ENCODE measurements at regions not wholly inside any gene's neighbourhood (a gene's known extent, or its start where the extent isn't known, plus 50 kb on each side); places are given as distances from the start of the nearest gene placed in this dataset.

DNA sequence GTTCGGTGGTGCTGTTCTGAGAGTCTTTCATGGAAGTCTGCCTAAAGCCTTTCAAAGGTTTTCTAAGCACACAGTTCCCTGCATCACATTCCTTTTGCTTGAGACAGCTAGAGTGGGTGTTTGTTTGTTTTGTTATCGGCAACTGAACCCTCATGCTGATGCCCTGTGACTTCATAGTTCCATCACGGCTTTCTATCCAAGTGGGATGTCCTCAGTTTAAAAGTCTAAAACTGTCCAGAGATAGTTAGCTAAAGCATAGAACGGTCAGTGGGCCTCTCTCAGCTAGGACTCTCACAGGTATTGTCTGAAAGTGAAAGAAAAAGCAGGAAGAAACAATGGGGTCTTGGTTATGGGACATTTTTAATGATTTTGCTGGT, 337.3 kb downstream of the OSR1 start:
- no peak for TF ChIP-seq CTCF (IDR thresholded peaks at IDR 0.05; ENCODE audit: insufficient read depth, low read depth, low read length, missing control alignments)
- H3K4me3 ChIP-seq (ENCODE audit: low read depth, low read length): no peak overlapping the region
- no peak for DNase-seq (ENCODE audit: low read depth)

DNA sequence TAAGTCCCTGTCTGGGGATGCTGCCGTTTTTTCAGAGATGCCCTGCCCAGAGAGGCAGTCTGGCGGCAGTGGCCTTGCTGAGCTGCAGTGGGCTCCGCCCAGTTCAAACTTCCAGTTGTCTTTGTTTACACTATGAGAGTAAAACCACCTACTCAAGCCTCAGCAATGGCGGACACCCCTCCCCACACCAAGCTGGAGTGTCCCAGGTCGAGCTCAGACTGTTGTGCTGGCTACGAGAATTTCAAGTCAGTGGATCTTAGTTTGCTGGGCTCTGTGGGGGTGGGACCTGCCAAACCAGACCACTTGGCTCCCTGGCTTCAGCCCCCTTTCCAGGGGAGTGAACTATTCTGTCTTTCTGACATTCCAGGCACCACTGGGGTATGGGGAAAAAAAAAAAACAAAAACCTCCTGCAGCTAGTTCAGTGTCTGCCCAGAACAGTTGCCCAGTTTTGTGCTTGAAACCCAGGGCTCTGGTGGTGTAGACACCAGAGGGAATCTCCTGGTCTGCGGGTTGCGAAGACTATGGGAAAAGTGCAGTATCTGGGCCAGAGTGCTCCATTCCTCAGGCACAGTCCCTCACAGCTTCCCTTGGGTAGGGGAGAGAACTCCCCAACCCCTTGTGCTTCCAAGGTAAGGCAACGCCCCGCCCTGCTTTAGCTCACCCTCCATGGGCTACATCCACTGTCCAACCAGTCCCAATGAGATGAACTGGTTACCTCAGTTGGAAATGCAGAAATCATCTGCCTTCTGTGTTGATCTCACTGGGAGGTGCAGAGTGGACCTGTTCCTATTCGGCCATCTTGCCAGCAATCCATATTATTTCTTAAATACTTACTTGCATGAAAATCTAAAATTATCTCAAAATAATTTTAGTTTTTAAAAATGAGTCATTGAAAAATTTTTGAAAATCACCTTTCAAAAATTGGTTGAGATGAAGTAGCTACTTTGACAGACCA, 338.0 kb downstream of the OSR1 start:
- DNase-seq (ENCODE audit: low read depth): no peak
- H3K4me3 ChIP-seq (ENCODE audit: low read depth, low read length): no peak overlapping the region
- TF ChIP-seq CTCF (IDR thresholded peaks at IDR 0.05; ENCODE audit: insufficient read depth, low read depth, low read length, missing control alignments): no peak

DNA sequence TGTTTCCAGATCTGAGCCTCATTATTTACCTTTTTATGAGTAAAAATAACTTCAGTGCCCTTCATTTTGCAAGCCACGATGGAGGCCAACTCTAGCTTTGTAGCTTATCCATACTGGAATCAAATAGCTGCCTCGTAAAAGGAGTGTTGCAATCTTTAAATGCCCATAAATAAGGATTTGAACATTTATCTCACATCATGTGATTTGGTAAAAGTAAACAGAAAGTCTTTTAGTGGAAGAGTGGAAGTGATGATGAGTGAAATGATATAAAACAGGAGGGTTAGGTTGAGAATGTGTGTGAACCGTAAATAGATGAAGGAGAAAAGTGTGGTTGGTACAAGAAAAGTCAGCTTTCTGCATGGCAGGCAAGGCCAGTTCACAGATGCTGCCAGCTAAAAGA, 348.9 kb downstream of the OSR1 start:
- H3K4me3 ChIP-seq (ENCODE audit: low read depth, low read length): no peak overlapping the region
- TF ChIP-seq CTCF (IDR thresholded peaks at IDR 0.05; ENCODE audit: insufficient read depth, low read depth, low read length, missing control alignments): no peak
- DNase-seq (ENCODE audit: low read depth): no peak

GRCh38 chr2:19003554-19003953, 354.9 kb downstream of the OSR1 start:
- no peak overlapping the region for H3K4me3 ChIP-seq (ENCODE audit: low read depth, low read length)
- TF ChIP-seq CTCF (IDR thresholded peaks at IDR 0.05; ENCODE audit: insufficient read depth, low read depth, low read length, missing control alignments): no peak
- DNase-seq (ENCODE audit: low read depth): no peak

DNA sequence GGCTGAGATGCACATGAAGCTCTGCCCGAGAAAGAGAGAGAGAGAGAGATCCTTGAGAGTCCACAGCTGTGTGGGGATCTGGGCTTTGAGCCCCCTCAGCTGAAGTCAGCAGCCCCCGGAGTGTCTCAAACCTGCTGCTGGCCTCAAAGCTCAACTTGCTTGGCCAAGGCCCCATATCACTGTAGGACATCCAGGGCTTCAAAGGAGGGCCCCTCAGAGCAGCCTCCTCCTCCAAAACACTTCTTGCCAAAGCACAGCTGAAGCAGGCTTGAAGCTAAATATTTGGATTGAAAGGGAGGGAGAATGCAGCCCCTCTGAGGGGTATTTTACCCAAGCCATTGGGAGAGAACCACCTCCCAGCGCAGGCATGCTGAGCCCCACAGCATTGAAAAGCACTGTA, 357.6 kb downstream of the OSR1 start:
- no peak overlapping the region for H3K4me3 ChIP-seq (ENCODE audit: low read depth, low read length)
- no peak for DNase-seq (ENCODE audit: low read depth)
- no peak for TF ChIP-seq CTCF (IDR thresholded peaks at IDR 0.05; ENCODE audit: insufficient read depth, low read depth, low read length, missing control alignments)

GRCh38 chr2:18999198-18999597, 359.2 kb downstream of the OSR1 start:
- DNase-seq (ENCODE audit: low read depth): no peak
- H3K4me3 ChIP-seq (ENCODE audit: low read depth, low read length): no peak overlapping the region
- TF ChIP-seq CTCF (IDR thresholded peaks at IDR 0.05; ENCODE audit: insufficient read depth, low read depth, low read length, missing control alignments): no peak

DNA sequence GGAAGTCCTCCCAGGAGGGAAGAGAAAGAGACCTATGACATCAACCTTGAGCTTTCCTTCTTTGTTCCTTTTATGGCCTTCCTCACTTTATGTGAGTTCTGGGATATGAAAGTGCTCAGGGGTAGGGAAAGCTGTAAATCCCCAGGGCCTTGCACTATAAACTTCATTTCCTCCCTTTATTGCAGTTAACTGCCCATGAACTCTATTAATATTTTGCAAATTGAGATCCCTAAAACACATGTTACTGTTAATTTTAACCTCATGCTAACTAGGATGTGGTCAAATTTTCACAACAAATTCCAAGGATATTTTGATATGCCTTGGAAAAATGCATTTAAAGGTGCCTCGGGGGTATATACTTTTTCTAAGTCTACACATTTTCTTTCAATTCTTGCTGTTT, 359.9 kb downstream of the OSR1 start:
- H3K4me3 ChIP-seq (ENCODE audit: low read depth, low read length): no peak overlapping the region
- DNase-seq (ENCODE audit: low read depth): no peak
- no peak for TF ChIP-seq CTCF (IDR thresholded peaks at IDR 0.05; ENCODE audit: insufficient read depth, low read depth, low read length, missing control alignments)
